Ascending aorta (tissue), 2 donors: ENCODE measurements at regions not wholly inside any gene's neighbourhood (a gene's known extent, or its start where the extent isn't known, plus 50 kb on each side); places are given as distances from the start of the nearest gene placed in this dataset.

Experiments
- DNase-seq, 2 donors: peaks; one replicate each; pipeline ENCODE4 v3.0.0-alpha.2; 2019; ENCODE audit warnings: low spot score in 2 of 2
- H3K27ac ChIP-seq, 2 donors: fragments of 200-600 bp; sonication (generic); one replicate each; pipeline ENCODE4 v1.5.1; 2016 to 2017; ENCODE audit warnings: mild to moderate bottlenecking in 1 of 2
- H3K27me3 ChIP-seq: fragments of 200-600 bp; sonication (generic); one replicate; pipeline ENCODE4 v1.5.1; 2017
- H3K36me3 ChIP-seq, 2 donors: fragments of 200-600 bp; sonication (generic); one replicate each; pipeline ENCODE4 v1.5.1; 2016
- H3K4me1 ChIP-seq, 2 donors: fragments of 200-600 bp; sonication (generic); one replicate each; pipeline ENCODE4 v1.5.1; 2016 to 2017; ENCODE audit warnings: mild to moderate bottlenecking in 1 of 2
- H3K4me3 ChIP-seq, 2 donors: fragments of 200-600 bp; sonication (generic); one replicate each; pipeline ENCODE4 v1.5.1; 2016 to 2017; ENCODE audit warnings: mild to moderate bottlenecking in 1 of 2
- H3K9me3 ChIP-seq, 2 donors: fragments of 200-600 bp; sonication (generic); one replicate each; pipeline ENCODE4 v1.5.1; 2016
- CTCF ChIP-seq, 3 experiments: fragments of 200-600 bp in 2 of 3; fragments of 450-650 bp in 1 of 3; sonication (generic) in 2 of 3; IDR thresholded peaks; one replicate each; pipeline ENCODE4 v1.5.1; 2016 to 2019; ENCODE audit warnings: antibody characterized with exemption in 3 of 3, mild to moderate bottlenecking in 1 of 3, moderate library complexity in 1 of 3
- intact Hi-C: fragments of 100-400 bp; cut with DNase I; formaldehyde crosslinking; loops from one replicate; pipeline ENCODE4 v1.15.1; 2023

DNA sequence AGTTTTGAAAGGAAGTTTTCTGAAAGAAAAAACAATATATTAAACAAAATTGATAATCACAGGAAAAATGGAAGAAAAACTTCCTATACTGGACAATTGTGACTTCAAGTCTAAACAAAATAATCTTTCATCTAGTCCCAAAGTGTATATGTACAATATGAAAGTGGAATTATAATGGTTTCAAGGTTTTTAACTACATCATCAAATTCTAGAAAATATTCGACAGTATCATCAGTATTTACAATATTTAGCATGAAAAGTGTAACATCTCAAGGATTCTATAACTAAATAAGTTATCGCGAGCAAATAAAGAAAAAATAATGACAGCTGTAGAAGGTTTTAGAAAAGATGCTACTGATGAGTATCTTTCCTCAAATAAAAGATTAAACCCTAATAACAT is 310.9 kb upstream of the LRFN5 start:
- TF ChIP-seq CTCF (IDR thresholded peaks at IDR 0.05): no peak
- DNase-seq: no peak
- Histone ChIP-seq H3K27me3 (no peaks in the 10 kb centered on the region), H3K4me1 (no peaks in the 10 kb centered on the region), H3K9me3 (no peaks in the 10 kb centered on the region), H3K4me3 (no peak overlapping the region), H3K36me3 (no peaks in the 10 kb centered on the region), H3K27ac (no peak overlapping the region)
- intact Hi-C loops: no loop called here

GRCh38 chr14:41289025-41289424 is 317.7 kb upstream of the LRFN5 start:
- intact Hi-C loops: no loop called here
- TF ChIP-seq CTCF (IDR thresholded peaks at IDR 0.05): no peak
- H3K4me1 ChIP-seq: no peaks in the 10 kb centered on the region
- no peaks in the 10 kb centered on the region for H3K36me3 ChIP-seq
- no peaks in the 10 kb centered on the region for H3K27me3 ChIP-seq
- DNase-seq: no peak
- no peaks in the 10 kb centered on the region for H3K9me3 ChIP-seq
- no peak overlapping the region for H3K4me3 ChIP-seq
- H3K27ac ChIP-seq: no peak overlapping the region

DNA sequence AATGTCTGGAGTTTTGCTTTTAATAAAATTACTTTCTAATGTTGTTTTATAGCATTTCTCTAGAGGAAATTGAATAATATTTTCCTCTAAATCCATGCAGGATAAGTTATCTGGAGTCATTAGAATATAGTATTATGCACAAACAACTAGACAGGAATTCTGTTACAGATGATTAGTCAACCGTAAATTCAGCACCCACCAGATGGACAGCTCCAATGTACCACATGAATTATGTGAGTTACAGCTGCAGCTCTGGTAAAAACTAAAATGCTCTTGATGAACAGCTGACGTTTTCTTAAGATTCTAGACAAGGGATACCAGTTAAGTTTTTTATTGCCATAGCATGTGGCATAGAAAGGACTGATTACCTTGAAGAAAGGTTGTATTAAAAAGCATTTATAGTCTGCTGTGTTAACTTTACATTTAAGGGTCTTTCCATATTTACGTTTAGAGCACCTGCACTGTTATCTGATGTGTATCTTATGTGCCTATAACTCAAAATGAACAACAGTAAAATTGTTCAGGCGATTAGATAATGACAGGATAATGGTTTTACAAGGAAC is 321.4 kb upstream of the LRFN5 start:
- no peaks in the 10 kb centered on the region for H3K36me3 ChIP-seq
- intact Hi-C loops: no loop called here
- DNase-seq: no peak

DNA sequence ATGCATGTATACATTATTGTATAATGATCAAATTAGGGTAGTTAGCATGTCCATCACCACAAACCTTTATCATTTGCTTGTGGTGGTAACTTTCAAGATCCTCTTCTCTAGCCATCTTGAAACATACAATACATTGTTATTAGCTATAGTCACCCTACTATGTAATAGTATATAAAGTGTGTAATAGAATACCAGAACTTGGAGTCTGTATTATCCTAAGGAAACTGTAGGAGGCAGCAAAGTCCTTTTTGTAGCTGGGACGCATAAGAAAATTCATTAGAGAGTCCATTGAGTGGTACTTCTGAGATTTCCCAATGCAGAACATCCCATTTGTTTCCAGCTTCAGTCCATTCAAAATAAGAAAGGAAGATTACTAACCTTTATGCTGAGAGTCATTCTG is 325.9 kb upstream of the LRFN5 start:
- Histone ChIP-seq H3K36me3 (no peaks in the 10 kb centered on the region), H3K27ac (no peak overlapping the region), H3K4me3 (no peak overlapping the region), H3K4me1 (no peaks in the 10 kb centered on the region), H3K27me3 (no peaks in the 10 kb centered on the region), H3K9me3 (no peaks in the 10 kb centered on the region)
- no peak for DNase-seq
- TF ChIP-seq CTCF (IDR thresholded peaks at IDR 0.05): no peak
- intact Hi-C loops: no loop called here

More for the DNA sequence above, 321.4 kb upstream of the LRFN5 start:
- TF ChIP-seq CTCF (IDR thresholded peaks at IDR 0.05): no peak
- H3K27ac ChIP-seq: no peak overlapping the region
- no peaks in the 10 kb centered on the region for H3K4me1 ChIP-seq
- H3K27me3 ChIP-seq: no peaks in the 10 kb centered on the region
- no peaks in the 10 kb centered on the region for H3K9me3 ChIP-seq
- no peak overlapping the region for H3K4me3 ChIP-seq

- no peak overlapping the region for H3K27ac ChIP-seq
- no peaks in the 10 kb centered on the region for H3K36me3 ChIP-seq
- intact Hi-C loops: no loop called here
- no peak for TF ChIP-seq CTCF (IDR thresholded peaks at IDR 0.05)
- H3K27me3 ChIP-seq: no peaks in the 10 kb centered on the region
- DNase-seq: no peak
- no peak overlapping the region for H3K4me3 ChIP-seq
- H3K9me3 ChIP-seq: no peaks in the 10 kb centered on the region
- no peaks in the 10 kb centered on the region for H3K4me1 ChIP-seq
Measured at GRCh38 chr14:41277450-41277849, 329.2 kb upstream of the LRFN5 start.

DNA sequence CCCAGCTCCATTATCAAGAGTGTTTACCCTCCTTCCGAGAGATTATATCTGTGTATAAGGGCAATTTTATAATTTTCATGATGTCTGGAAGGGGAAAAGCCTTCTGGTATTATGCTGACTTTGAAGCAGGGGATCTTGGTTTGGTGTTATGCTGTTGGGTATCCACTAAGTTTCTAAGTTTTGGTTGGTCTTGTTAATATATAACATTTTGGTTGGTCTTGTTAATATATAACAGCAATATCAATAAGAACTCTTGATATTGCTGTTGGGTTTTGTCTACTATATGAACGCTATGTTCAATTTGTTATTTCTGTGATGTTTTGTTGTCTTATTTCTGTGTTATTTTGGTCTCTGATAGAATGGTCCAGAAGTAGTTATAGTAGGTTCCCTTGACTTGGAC is 349.2 kb upstream of the LRFN5 start:
- no peaks in the 10 kb centered on the region for H3K36me3 ChIP-seq
- no peak for DNase-seq
- no peaks in the 10 kb centered on the region for H3K27me3 ChIP-seq
- no peaks in the 10 kb centered on the region for H3K4me1 ChIP-seq
- H3K27ac ChIP-seq: no peak overlapping the region
- no peak overlapping the region for H3K4me3 ChIP-seq
- no peaks in the 10 kb centered on the region for H3K9me3 ChIP-seq
- TF ChIP-seq CTCF (IDR thresholded peaks at IDR 0.05): no peak
- intact Hi-C loops: no loop called here
